Transverse colon (tissue), 4 donors: ENCODE measurements at regions not wholly inside any gene's neighbourhood (a gene's known extent, or its start where the extent isn't known, plus 50 kb on each side); places are given as distances from the start of the nearest gene placed in this dataset.

ENCODE experiments used
- DNase-seq: peaks from one replicate; pipeline ENCODE4 v3.0.0-alpha.2; 2019
- H3K27ac ChIP-seq, 4 donors: fragments of 200-600 bp; sonication (generic); 2 replicates each; pipeline ENCODE4 v1.5.1; 2016 to 2018; ENCODE audit warnings: inconsistent platforms in 4 of 4
- H3K27me3 ChIP-seq: fragments of 200-600 bp; sonication (generic); 2 replicates; pipeline ENCODE4 v1.5.1; 2017; ENCODE audit warnings: inconsistent platforms
- H3K36me3 ChIP-seq, 4 donors: fragments of 200-600 bp; sonication (generic); 2 replicates each; pipeline ENCODE4 v1.5.1; 2017 to 2019; ENCODE audit warnings: inconsistent platforms in 4 of 4
- H3K4me1 ChIP-seq, 4 donors: fragments of 200-600 bp; sonication (generic); 2 replicates each; pipeline ENCODE4 v1.5.1; 2017 to 2020; ENCODE audit warnings: inconsistent platforms in 4 of 4
- H3K4me3 ChIP-seq, 4 donors: fragments of 200-600 bp; sonication (generic); 1 replicate in 1 of 4; 2 replicates in 3 of 4; pipeline versions ENCODE4 v1.5.1 to v1.6.1; 2017 to 2019; ENCODE audit warnings: inconsistent platforms in 4 of 4
- H3K9me3 ChIP-seq, 2 donors: fragments of 200-600 bp; sonication (generic); 2 replicates each; pipeline ENCODE4 v1.5.1; 2017 to 2019; ENCODE audit warnings: inconsistent platforms in 2 of 2
- EP300 ChIP-seq: sonication (generic); formaldehyde crosslinking; IDR thresholded peaks from one replicate; pipeline ENCODE4 v1.6.1; 2017; ENCODE audit warnings: antibody characterized with exemption, low read depth
- POLR2A ChIP-seq: fragments of 450-650 bp; IDR thresholded peaks from one replicate; pipeline ENCODE4 v1.6.1; 2016; ENCODE audit warnings: antibody characterized with exemption, mild to moderate bottlenecking, moderate library complexity
- POLR2AphosphoS5 ChIP-seq, 3 donors: sonication (generic); formaldehyde crosslinking; IDR thresholded peaks; one replicate each; pipeline ENCODE4 v1.6.1; 2016; ENCODE audit warnings: antibody characterized with exemption in 3 of 3
- WGBS, 2 donors: methylation state at CpG; one replicate each; pipeline ENCODE4 v1.1.5; 2018; ENCODE audit warnings: low coverage in 1 of 2; 5-methylcytosine and 5-hydroxymethylcytosine counted together
- in situ Hi-C, 4 donors: fragments of 200-750 bp; cut with MboI; loops; one replicate each; pipeline versions ENCODE4 v1.15.0 to v1.15.1; 2017; ENCODE audit warnings: low sequenced_read_pairs in 3 of 4, low pct_ligation_motif_present in 1 of 4, low pct_unique_long_range_greater_than_20kb in 1 of 4
- intact Hi-C: fragments of 100-400 bp; cut with DNase I; formaldehyde crosslinking; loops from one replicate; pipeline ENCODE4 v1.15.1; 2023; ENCODE audit warnings: low total_unique reads
- TF ChIP-seq, protein P1 (sequence below), 5 experiments: fragments of 200-600 bp in 3 of 5; fragments of 450-650 bp in 2 of 5; sonication (generic) in 3 of 5; IDR thresholded peaks; 1 replicate in 2 of 5; 2 replicates in 3 of 5; pipeline ENCODE4 v1.5.1; 2016 to 2017; ENCODE audit warnings: antibody characterized with exemption in 5 of 5, inconsistent platforms in 3 of 5, mild to moderate bottlenecking in 2 of 5, moderate library complexity in 1 of 5

DNA sequence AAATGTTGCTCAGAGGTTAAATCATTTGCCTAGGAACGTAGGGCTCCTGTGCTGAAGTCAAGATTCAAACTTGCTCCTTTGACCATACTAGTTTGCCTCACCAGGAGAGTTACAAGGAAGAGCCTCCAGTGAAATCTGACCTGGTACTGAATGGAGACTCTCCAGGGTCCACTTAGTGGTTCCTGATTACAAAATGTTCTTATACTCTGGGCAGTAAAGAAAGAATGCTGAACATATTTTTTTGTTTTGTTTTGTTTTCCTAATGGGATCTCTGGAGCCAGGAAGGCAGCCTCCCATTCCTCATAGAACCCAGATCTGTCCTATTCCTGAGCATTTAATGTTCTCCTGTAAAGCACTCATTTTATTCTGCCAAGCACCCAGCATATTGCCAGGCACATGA is 256.5 kb upstream of the CLINT1 start:
- Histone ChIP-seq H3K27ac (no peak overlapping the region), H3K4me3 (no peak overlapping the region), H3K4me1 (no peaks in the 10 kb centered on the region), H3K9me3 (no peaks in the 10 kb centered on the region), H3K36me3 (no peaks in the 10 kb centered on the region), H3K27me3 (peaks cover 4% of the 10 kb centered on the region)
- in situ Hi-C loops, result no loop called here
- no peak for TF ChIP-seq POLR2AphosphoS5 (IDR thresholded peaks at IDR 0.05)
- TF ChIP-seq POLR2A, result no peak
- TF ChIP-seq, protein P1, sequence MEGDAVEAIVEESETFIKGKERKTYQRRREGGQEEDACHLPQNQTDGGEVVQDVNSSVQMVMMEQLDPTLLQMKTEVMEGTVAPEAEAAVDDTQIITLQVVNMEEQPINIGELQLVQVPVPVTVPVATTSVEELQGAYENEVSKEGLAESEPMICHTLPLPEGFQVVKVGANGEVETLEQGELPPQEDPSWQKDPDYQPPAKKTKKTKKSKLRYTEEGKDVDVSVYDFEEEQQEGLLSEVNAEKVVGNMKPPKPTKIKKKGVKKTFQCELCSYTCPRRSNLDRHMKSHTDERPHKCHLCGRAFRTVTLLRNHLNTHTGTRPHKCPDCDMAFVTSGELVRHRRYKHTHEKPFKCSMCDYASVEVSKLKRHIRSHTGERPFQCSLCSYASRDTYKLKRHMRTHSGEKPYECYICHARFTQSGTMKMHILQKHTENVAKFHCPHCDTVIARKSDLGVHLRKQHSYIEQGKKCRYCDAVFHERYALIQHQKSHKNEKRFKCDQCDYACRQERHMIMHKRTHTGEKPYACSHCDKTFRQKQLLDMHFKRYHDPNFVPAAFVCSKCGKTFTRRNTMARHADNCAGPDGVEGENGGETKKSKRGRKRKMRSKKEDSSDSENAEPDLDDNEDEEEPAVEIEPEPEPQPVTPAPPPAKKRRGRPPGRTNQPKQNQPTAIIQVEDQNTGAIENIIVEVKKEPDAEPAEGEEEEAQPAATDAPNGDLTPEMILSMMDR (IDR thresholded peaks at IDR 0.05), result no peak
- no peak for TF ChIP-seq EP300
- 38 to 77% methylated on average over 1 of the region's 1 CpG for WGBS, 2 donors
- intact Hi-C loops, result no loop called here
- no peak for DNase-seq

DNA sequence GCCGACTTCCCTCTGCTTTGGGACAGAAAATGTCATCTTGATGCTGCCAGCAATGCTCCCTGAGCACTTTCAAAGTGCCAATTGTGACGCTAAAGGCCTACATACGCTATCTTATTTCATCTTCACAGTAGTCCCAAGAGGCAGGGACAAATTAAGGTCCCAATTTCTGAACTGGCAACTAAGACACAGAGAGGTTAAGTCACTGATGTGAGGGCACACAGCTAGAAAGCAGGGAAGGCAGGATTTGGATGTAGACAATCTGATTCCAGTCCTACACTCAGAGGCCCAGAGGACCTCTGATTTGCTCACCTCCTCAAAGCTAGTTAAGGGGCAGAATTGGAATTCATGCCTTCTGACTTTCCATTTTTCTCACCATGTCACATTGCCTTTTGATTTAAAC is 249.2 kb upstream of the CLINT1 start:
- Histone ChIP-seq H3K27me3 (no peaks in the 10 kb centered on the region), H3K4me1 (no peaks in the 10 kb centered on the region), H3K9me3 (no peaks in the 10 kb centered on the region), H3K27ac (no peak overlapping the region), H3K36me3 (no peaks in the 10 kb centered on the region), H3K4me3 (no peak overlapping the region)
- TF ChIP-seq POLR2A (no peak), POLR2AphosphoS5 (IDR thresholded peaks at IDR 0.05) (no peak), EP300 (no peak)
- TF ChIP-seq, protein P1 (IDR thresholded peaks at IDR 0.05), result no peak
- 71 to 82% methylated on average over 1 to 3 of the region's 3 CpGs for WGBS, 2 donors
- DNase-seq, result no peak
- intact Hi-C loops (no loop called here), in situ Hi-C loops (no loop called here)

DNA sequence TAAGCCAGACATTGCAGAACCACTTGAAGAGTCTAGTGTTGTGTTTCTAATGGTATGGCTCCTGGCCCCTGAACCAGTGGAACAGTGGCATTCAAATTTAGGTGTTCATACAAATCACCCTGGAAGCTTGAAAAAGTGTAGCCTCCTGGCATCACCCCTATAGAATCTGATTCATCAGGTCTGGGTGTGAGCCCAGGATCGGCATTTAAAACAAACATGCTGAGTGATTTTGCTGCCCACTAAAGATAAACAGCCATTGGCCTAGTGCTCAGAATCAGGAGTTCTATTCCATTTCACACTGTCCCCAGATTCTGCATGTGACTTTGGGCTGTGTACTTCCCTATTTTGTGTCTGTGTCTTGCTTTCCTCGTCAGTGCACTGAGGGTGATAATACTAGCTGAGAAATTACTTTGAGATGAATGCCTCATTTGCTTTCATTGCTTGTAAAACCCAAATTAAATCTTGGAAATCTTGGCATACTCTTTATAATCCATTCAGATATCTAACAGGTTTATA is 241.5 kb upstream of the CLINT1 start:
- 32 to 36% methylated on average over 2 of the region's 2 CpGs for WGBS, 2 donors
- DNase-seq, result no peak
- no peaks in the 10 kb centered on the region for H3K27me3 ChIP-seq
- H3K36me3 ChIP-seq, result no peaks in the 10 kb centered on the region
- H3K9me3 ChIP-seq, result no peaks in the 10 kb centered on the region
- intact Hi-C loops, result no loop called here
- H3K27ac ChIP-seq, result no peak overlapping the region
- in situ Hi-C loops, result no loop called here
- H3K4me3 ChIP-seq, result no peak overlapping the region
- no peak for TF ChIP-seq EP300
- no peak for TF ChIP-seq POLR2AphosphoS5 (IDR thresholded peaks at IDR 0.05)
- H3K4me1 ChIP-seq, result no peaks in the 10 kb centered on the region

DNA sequence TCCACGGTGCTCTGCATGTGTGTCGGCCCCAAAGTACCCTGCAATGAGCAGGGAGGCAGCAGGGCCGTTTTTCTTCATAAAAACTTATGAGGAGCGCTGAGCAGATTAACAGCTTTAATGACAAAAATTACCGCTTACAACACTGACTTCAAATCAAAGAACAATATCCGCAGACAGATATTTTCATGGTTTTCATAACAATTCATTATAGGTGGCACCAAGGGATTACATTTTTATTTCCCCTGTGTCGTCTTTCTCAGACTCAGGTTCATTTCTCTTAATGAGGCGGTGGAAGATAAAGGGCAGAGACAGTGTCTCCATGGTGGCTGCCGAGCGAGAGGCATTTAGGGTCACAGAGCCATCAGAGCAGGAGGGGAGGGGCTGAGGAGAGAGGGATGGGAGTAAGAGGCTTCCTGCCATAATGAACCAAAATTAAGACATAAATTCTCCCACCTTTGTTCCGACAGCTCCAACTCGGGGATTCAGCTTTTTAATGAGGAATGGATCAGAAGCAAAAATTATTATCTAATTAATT is 240.7 kb upstream of the CLINT1 start:
- WGBS, 2 donors, result 79 to 85% methylated on average over 8 to 12 of the region's 12 CpGs
- in situ Hi-C loops, result loop anchor here in 1 of 4 donors (25.0 kb wide), 1 partner anchor 1013 kb away; no protein-coding TSS in a partner anchor
- TF ChIP-seq POLR2A (no peak), POLR2AphosphoS5 (IDR thresholded peaks at IDR 0.05) (no peak), EP300 (no peak)
- TF ChIP-seq, protein P1 (IDR thresholded peaks at IDR 0.05), result no peak
- H3K9me3 ChIP-seq, result no peaks in the 10 kb centered on the region
- H3K4me3 ChIP-seq, result no peak overlapping the region
- intact Hi-C loops, result no loop called here
- no peaks in the 10 kb centered on the region for H3K27me3 ChIP-seq
- H3K4me1 ChIP-seq, result no peaks in the 10 kb centered on the region
- no peak for DNase-seq
- H3K27ac ChIP-seq, result no peak overlapping the region
- no peaks in the 10 kb centered on the region for H3K36me3 ChIP-seq

DNA sequence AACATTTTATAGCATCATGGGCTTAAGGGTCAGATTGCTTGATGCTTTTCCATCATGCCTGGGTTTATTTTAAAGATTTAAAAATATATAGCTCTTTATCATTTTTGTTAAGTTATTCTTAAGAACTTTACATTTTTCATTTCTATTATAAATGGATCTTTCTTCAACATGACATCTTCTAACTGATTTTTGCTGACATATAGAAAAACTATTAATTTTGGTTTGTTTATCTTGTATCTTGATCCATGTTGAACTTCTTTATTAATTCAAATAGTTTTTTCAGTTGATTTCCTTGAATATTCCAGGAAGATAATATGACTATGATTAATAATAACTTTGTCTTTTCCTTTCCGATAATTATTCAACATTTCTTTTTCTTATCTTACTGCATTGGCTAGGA is 237.9 kb upstream of the CLINT1 start:
- H3K9me3 ChIP-seq, result no peaks in the 10 kb centered on the region
- no peaks in the 10 kb centered on the region for H3K27me3 ChIP-seq
- H3K4me1 ChIP-seq, result no peaks in the 10 kb centered on the region
- DNase-seq, result no peak
- TF ChIP-seq, protein P1 (IDR thresholded peaks at IDR 0.05), result no peak
- no peak for TF ChIP-seq EP300
- TF ChIP-seq POLR2A, result no peak
- no peak for TF ChIP-seq POLR2AphosphoS5 (IDR thresholded peaks at IDR 0.05)
- H3K36me3 ChIP-seq, result no peaks in the 10 kb centered on the region
- intact Hi-C loops, result no loop called here
- in situ Hi-C loops, result loop anchor here in 1 of 4 donors (25.0 kb wide), 1 partner anchor 1015 kb away; no protein-coding TSS in a partner anchor
- no peak overlapping the region for H3K27ac ChIP-seq
- 90 to 98% methylated on average over 1 of the region's 1 CpG for WGBS, 2 donors
- H3K4me3 ChIP-seq, result no peak overlapping the region
